OCI-LY3 (cell line): ENCODE measurements at regions not wholly inside any gene's neighbourhood (a gene's known extent, or its start where the extent isn't known, plus 50 kb on each side); places are given as distances from the start of the nearest gene placed in this dataset.

Experiments
- H2AFZ ChIP-seq: fragments of 200-600, 300-600 bp; shearing (Covaris generic); 2 replicates; pipeline ENCODE4 v1.6.0; 2014; ENCODE audit warnings: antibody characterized with exemption, low read depth, low read length
- H3K27ac ChIP-seq: fragments of 200-600, 300-600 bp; sonication (generic); 2 replicates; pipeline ENCODE4 v1.5.1; 2014; ENCODE audit warnings: mild to moderate bottlenecking, low read length, moderate library complexity, mixed read lengths
- H3K27me3 ChIP-seq: fragments of 200-600, 300-600 bp; sonication (generic); 2 replicates; pipeline ENCODE4 v1.6.1; 2014; ENCODE audit warnings: low read depth, low read length, mixed read lengths
- H3K36me3 ChIP-seq: fragments of 200-600, 300-600 bp; sonication (generic); replicated peaks from 2 replicates; pipeline ENCODE3; 2014; ENCODE audit warnings: low read depth, low read length, mixed read lengths
- H3K4me1 ChIP-seq: fragments of 300-600, 200-600 bp; sonication (generic); 2 replicates; pipeline ENCODE4 v1.6.1; 2014; ENCODE audit warnings: low read length, mixed read lengths
- H3K4me2 ChIP-seq: fragments of 200-600, 300-600 bp; sonication (generic); 2 replicates; pipeline ENCODE4 v1.6.1; 2014; ENCODE audit warnings: low read length, mixed read lengths
- H3K4me3 ChIP-seq: fragments of 300-600, 200-600 bp; sonication (generic); 2 replicates; pipeline ENCODE4 v1.5.1; 2014; ENCODE audit warnings: antibody characterized with exemption, mild to moderate bottlenecking, low read length, moderate library complexity
- H3K79me2 ChIP-seq: fragments of 300-600, 200-600 bp; shearing (Covaris generic); 2 replicates; pipeline ENCODE4 v1.6.1; 2014; ENCODE audit warnings: mild to moderate bottlenecking, low read length, mixed read lengths
- H3K9ac ChIP-seq: fragments of 300-600, 200-600 bp; shearing (Covaris generic); 2 replicates; pipeline ENCODE4 v1.6.0; 2014; ENCODE audit warnings: mild to moderate bottlenecking, low read length, moderate library complexity
- H3K9me3 ChIP-seq: fragments of 200-600, 300-600 bp; shearing (Covaris generic); 2 replicates; pipeline ENCODE4 v1.6.1; 2014; ENCODE audit warnings: low read length, mixed read lengths; ENCODE audit not compliant: insufficient read depth
- H4K20me1 ChIP-seq: fragments of 200-600, 300-600 bp; sonication (generic); 2 replicates; pipeline ENCODE4 v1.6.1; 2016; ENCODE audit warnings: low read length, mixed read lengths; ENCODE audit not compliant: insufficient read depth
- CTCF ChIP-seq: fragments of 200-600, 300-600 bp; sonication (generic); IDR thresholded peaks from 2 replicates; pipeline ENCODE4 v1.5.1; 2014; ENCODE audit warnings: antibody characterized with exemption, low read length, low read depth
- EZH2phosphoT487 ChIP-seq: fragments of 200-600 bp; shearing (Covaris generic); IDR thresholded peaks from 2 replicates; pipeline ENCODE4 v1.6.1; 2018; ENCODE audit warnings: antibody characterized with exemption, mixed run types, low read depth

- TF ChIP-seq EZH2phosphoT487 (no peak), CTCF (no peak)
- no peak overlapping the region for H3K4me3 ChIP-seq
Measured at GRCh38 chr12:46572644-46573346, 200.2 kb upstream of the SLC38A2 start.

DNA sequence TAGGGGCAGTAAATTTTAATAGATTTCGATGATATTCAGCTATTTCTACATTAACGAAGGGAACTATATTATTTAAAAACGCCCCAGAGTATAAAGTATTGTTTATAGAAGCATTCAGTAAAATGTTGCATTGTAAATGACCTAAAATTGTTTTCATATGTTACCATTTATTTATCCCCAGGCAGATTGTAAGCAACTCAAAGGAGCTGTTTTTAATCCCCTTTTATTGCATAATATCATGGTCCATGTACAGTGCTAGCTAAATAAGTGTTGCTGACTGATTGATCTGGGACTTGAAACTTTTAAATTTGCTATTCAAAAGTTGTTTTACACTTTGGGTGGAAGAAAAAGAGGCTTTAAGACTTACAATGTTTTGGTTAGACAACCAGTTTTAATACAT lies 199.0 kb upstream of the SLC38A2 start:
- Histone ChIP-seq H3K9ac (no peak overlapping the region), H3K4me1 (no peaks in the 10 kb centered on the region), H4K20me1 (no peaks in the 10 kb centered on the region), H3K27ac (no peak overlapping the region), H3K79me2 (no peaks in the 10 kb centered on the region), H3K27me3 (no peaks in the 10 kb centered on the region), H3K4me3 (no peak overlapping the region), H2AFZ (no peak overlapping the region), H3K36me3 (peaks cover 7% of the 10 kb centered on the region), H3K9me3 (peaks cover 5% of the 10 kb centered on the region; the same call in 1 of the 2 replicates), H3K4me2 (no peak overlapping the region)
- TF ChIP-seq EZH2phosphoT487 (no peak), CTCF (no peak)

More at GRCh38 chr12:46572644-46573346, 200.2 kb upstream of the SLC38A2 start:
- Histone ChIP-seq H3K36me3 (peaks cover 6% of the 10 kb centered on the region), H2AFZ (no peak overlapping the region), H3K4me1 (no peaks in the 10 kb centered on the region), H3K9me3 (peaks cover 2% of the 10 kb centered on the region; the same call in 1 of the 2 replicates), H4K20me1 (no peaks in the 10 kb centered on the region), H3K79me2 (no peaks in the 10 kb centered on the region), H3K4me2 (no peak overlapping the region), H3K9ac (no peak overlapping the region), H3K27me3 (no peaks in the 10 kb centered on the region), H3K27ac (no peak overlapping the region)

DNA sequence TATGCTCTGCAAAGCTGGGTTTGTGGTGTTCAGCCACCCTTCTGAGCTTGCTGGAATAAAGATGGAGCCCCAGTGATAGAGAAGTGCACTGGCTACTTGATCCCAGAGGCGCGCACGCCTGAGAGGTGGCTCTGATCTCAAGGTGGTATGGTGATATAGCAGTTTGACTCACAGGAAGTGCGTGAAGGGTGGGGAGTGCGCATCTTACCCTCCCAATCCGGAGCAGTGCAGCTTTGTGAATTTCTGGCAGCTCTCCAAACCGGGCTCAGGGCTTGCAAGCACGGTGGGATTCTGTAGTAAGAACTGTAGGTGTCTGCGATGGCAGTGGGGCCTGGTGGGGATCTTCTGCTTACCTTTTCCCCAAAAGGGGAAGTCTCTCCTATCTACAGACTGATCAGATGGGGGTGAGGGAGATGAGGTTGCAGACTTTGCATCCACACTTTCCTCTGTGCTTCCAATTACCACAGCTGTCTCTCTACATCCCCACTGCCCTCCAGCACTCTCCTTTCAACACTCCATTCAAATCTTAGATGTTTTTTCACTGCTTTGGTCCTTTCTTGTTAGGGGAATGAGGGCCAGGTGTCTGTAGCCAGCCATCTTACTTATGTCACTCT lies 197.4 kb upstream of the SLC38A2 start:
- no peaks in the 10 kb centered on the region for H3K27me3 ChIP-seq
- no peak overlapping the region for H3K27ac ChIP-seq
- H3K4me2 ChIP-seq, result no peak overlapping the region
- no peak overlapping the region for H3K4me3 ChIP-seq
- H3K9ac ChIP-seq, result no peak overlapping the region
- TF ChIP-seq CTCF (no peak), EZH2phosphoT487 (no peak)
- no peaks in the 10 kb centered on the region for H3K4me1 ChIP-seq
- no peak overlapping the region for H2AFZ ChIP-seq
- no peaks in the 10 kb centered on the region for H4K20me1 ChIP-seq
- peaks cover 7% of the 10 kb centered on the region for H3K36me3 ChIP-seq
- peaks cover 5% of the 10 kb centered on the region; the same call in 1 of the 2 replicates for H3K9me3 ChIP-seq
- no peaks in the 10 kb centered on the region for H3K79me2 ChIP-seq

- H4K20me1 ChIP-seq, result no peaks in the 10 kb centered on the region
- no peaks in the 10 kb centered on the region for H3K4me1 ChIP-seq
- H2AFZ ChIP-seq, result no peak overlapping the region
- peaks cover 7% of the 10 kb centered on the region for H3K36me3 ChIP-seq
- no peak overlapping the region for H3K9ac ChIP-seq
- H3K4me3 ChIP-seq, result no peak overlapping the region
- no peak for TF ChIP-seq CTCF
- TF ChIP-seq EZH2phosphoT487, result no peak
- H3K4me2 ChIP-seq, result no peak overlapping the region
- H3K27me3 ChIP-seq, result no peaks in the 10 kb centered on the region
- peaks cover 5% of the 10 kb centered on the region; the same call in 1 of the 2 replicates for H3K9me3 ChIP-seq
- no peaks in the 10 kb centered on the region for H3K79me2 ChIP-seq
- no peak overlapping the region for H3K27ac ChIP-seq
Measured at GRCh38 chr12:46567667-46568066, 195.1 kb upstream of the SLC38A2 start.
